NCI-H748 (cell line): ENCODE measurements at regions not wholly inside any gene's neighbourhood (a gene's known extent, or its start where the extent isn't known, plus 50 kb on each side); places are given as distances from the start of the nearest gene placed in this dataset.

Experiments used
- DNase-seq: peaks from one replicate; lab custom pipeline; 2025; ENCODE audit not compliant: unreplicated experiment; lab: John Stamatoyannopoulos, UW

DNA sequence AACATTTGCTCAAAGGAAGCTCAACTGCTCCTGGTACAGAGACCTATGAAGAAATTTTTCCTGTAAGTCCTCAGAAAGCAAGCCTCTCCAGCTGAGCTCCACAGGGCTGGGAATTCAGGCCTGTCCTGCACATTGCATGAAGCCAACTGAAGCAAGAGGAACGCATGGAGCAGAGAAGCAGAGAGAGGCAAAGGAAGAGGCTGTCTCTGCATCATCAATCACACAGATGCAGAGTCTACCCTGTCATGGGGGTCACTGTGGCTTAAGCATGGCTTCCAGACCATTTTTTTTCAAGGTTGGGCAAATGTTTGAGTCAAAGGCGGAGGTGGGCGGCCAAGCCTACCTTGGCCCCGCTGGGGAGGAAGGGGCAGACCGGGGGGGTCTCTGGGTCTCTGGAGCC, 110.3 kb upstream of the MSX1 start:
- DNase-seq, result no peak

DNA sequence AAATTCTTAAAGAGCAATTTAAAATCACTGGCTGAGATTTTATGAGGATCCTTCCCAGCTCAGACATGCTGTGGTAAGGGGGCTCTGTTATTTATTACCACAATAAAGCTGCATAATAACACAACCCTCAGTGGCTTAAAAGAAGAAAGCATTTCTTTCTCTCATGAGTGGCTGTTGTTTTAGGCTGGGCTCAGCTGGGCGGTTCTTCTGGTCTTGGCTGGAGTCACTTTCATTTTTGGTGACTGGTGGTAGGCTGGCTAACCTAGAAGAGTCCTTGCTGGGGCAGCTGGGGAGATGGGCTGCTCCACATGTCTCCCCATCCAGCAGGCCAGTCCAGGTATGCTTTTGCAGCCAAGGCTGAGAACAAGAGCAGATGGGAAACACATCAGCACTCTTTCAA, 113.0 kb upstream of the MSX1 start:
- DNase-seq, result no peak

DNA sequence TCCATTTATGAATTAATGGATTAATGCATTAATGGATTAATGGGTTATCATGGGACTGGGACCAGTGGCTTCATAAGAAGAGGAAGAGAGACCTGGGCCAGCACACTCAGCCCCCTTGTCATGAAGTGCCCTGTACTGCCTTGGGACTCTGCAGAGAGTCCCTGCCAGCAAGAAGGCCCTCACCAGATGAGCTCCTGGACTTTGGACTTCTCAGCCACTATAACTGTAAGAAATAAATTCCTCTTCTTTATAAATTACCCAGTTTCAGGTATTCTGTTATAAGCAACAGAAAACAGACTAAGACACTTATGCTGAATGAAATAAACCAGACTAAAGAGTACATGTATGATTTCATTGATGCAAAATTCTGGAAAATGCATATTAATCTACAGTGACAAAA, 119.4 kb upstream of the MSX1 start:
- no peak for DNase-seq

DNA sequence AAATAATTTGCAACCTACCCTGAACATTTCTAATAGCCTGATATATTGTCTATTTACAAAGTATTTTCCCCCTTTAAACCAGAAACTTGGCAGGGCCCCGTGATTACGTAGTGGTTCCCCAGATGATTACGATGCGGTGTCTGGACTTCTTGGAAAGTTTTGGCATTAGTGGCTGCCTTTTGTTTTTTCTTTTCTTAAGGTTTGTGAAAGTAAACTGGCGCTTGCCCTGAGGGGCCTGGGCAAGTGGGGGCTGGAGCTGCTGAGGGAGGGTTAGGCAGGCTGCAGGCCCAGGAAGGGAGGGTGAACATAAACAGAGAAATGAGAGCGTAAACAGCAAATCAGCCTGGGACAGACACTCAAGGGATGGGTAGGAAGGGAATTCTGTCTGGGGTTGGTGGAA, 123.6 kb upstream of the MSX1 start:
- no peak for DNase-seq

DNA sequence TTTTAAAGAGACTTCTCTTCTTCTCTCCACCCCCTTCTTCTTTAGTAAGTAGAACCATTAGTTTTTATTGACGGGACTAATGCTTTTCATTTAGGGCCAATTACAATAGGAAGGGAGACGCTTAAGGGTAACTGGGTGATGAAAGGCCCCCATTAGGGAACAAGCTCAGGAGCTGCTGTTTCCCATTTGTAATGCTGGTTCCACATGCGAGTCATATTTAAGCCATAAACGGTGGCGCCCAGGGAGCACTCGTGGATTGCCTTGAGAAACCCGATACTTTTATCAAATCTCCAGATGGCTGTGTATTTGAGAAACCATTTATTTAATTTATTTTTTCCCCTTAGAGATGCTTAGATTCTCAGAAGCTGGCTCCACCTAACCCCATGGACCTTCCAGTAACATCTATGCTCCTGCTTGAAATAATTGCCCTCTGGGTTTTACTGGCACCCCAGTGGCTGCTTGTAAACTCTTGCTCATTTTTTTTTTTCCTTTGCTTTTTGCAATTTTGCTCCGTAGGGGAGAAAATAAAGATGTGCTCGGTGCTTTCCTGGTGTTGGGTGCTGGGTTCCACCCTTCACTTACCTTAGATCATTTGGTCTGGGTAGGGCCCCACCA, 124.2 kb upstream of the MSX1 start:
- DNase-seq, result peak; percentile 0

DNA sequence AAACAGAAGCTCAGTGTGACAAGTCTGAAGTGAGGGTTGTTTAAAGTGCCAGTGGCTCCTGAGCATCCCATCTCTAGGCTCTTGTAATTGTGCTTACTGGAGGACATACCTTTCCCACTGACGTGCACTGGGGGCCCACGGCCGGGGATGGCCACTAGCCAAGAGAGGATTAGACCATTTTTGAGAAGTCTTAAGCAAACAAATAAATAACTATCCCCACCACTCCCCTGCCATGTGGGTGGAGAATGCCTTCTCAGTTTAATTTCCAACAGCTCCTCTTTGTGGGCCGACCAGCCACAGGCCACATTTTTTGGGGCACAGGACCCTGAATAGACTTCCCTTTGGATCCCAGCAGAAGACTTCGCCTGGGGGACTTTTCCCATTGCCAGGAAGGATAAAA, 125.0 kb upstream of the MSX1 start:
- DNase-seq, result no peak

DNA sequence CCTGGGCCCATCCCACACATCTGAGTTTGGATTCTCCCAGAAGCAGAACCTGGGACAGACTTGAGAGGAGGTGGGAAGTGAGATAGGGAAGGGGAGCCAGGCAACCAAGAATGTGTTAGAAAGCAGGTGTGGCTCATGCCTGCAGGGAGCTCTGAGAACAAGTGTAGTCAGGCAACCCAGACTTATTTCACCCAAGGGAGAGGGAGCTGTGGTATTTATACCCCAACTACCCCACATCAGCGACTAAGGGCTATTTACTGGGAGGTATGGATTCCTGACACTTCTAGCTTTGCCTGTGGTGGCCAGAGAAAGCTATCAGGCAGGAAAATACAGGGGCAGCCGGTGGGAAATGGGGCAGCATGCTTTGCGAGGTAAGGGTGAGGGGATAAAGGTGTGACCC, 125.8 kb upstream of the MSX1 start:
- no peak for DNase-seq

DNA sequence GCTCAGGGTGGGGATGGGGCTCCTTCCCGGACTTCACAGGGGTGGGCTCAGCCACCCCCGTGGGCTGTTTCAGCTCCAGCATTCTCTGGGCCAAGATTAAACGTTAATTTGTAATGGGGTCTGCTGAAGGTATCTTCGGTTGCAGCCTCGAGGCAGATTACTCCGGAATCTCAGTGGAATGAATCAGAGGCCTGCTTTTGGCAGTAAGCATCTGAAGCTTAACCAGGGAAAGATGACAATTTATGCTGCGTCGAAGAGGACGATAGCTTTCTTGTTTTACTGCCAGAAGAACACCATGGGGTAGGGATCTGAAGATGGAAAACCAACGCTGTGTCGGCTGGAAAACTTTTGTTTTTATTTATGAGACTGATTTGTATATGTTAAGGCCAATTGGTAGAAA, 129.2 kb upstream of the MSX1 start:
- DNase-seq, result no peak

DNA sequence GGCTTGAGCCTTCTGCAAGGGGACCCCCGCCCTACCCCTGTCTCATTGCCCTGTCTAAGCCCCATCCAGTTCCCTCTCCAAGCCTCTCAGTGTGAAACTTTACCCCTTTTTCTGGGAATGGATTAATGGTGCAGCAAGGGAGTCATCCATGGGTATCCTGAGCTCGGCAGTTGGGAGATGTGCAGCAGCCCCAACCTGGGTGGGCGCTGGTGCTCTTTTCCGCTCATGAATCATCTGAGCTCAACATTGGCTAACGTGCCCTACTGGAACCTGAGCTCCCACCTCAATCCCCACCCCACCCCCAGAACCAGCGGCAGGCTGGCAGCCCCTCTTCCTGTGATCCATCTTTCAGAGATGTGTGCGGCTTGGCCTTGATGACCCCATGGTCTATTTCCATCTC, 130.3 kb upstream of the MSX1 start:
- no peak for DNase-seq

DNA sequence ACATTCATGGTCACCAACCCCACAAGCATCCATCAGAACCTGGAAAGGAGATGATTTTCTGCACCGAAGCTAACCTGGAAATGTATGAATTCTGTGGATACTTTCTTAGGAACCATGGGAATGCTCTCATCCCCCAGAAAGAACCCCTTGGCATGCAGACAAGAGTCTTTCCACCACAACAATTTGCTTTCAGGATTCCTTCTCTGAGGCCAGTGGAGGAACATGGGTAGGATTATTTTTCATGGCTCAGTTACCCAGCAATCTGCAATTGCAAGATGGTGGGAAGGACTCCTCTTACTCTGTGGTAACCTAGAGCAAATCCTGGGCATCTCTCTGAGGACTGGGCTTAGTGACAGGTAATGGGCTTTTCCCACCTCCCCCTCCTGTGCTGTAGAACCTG, 131.9 kb upstream of the MSX1 start:
- no peak for DNase-seq

DNA sequence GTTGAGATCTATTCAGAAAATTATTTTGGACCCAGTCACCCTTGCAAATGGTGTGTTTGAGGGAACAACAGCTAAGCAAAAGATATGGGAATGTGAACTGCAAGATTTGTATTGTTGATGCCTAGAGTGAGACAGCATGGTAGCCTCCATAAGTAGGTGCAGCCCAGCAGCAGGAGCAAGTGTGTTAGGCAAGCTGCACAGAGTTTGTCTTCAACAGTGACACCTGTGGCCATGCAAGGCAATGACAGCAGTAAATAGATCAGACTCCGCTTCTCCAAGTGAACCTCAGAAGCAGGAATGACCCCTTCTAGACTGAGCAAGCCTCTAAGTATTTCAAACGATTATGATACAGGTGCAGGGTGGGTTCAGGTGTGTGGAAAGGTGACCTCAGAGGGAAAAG, 133.4 kb upstream of the MSX1 start:
- no peak for DNase-seq

DNA sequence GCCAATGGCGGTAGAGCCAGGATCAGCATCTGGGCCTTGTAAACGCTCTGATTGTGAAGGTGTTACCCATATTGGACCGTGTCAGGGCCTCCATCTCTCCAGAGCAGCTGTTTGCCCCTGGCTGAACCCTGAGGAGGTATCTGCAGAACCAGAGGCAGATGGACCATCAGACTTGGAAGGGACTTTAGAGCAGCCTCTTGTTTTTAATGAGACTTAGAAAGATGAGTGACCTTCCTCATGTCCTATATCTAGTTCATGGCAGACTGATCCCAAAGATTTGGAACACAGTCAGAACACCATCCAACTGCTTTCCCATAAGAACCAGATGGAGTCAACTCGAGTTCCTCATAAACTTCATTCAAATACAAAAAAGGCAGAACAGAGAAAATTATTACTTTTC, 135.1 kb upstream of the MSX1 start:
- DNase-seq, result no peak

DNA sequence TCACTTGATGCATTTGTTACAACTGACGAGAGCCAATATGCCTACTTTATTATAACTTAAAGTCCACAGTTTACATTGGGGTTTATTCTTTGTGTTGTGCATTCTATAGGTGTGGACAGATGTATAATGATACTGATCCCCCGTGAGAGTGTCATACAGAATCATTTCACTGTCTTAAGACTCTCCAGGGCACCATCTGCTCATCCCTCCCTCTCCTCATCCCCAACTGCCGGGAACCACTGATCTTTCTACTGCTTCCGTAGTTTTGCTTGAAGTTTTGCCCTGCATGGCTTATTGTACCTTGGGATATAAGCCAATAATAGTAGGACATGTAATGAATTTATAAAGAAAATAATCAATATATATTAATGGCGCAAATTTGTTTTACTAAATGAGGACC, 137.8 kb upstream of the MSX1 start:
- no peak for DNase-seq

DNA sequence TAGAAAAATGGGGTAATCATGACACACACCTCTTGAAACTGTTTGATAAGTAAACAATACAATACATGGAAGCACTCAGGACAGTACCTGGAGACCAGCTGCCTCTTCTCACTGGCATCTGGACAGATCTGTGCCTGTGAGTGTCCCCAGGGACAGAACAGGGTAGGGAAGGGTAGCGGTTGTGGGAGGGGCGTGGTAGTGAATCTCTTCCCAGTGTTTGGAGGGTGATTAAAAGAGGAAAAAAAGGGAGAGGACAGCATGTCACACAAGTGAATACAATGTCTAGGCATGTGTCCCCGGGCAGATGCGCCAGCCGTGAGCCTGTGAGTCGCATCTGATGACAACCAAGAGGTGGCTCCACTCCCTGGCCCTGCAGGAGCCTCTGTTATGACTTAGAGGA, 138.8 kb upstream of the MSX1 start:
- peak; percentile 81 for DNase-seq

DNA sequence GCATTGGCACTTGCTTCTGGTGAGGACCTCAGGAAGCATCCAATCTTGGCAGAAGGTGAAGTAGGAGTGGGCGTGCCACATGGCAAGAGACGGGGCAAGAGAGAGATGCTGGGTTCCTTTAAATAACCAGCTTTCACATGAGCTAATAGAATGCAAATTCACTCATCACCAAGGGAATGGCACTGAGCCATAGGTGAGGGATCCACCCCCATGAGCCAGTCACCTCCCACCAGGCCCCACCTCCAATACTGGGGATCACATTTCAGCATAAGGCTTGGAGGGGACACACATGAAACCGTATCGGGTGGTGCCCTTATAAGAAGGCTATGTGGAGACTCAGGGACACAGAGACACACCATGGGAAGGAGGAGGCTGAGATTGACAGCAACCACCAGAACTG, 140.0 kb upstream of the MSX1 start:
- DNase-seq, result no peak

DNA sequence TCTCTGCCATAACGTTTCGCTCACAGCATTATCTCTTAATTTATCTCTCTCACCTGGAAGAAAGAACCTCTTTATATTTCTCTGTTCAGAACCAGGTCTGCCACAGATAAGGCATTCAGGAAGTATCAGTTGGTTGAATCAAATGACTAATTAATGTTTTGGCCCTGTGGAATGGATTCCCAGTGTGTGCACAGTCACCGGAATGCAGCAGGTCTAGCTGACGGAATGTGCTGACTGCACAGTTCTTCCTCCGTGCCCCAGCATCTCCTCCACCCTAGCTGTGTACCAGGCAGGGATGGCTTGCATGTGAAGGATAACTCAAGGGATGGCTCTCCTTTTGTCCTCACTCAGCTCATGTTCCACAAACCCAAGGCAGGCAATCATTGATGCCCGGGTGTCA, 141.8 kb upstream of the MSX1 start:
- no peak for DNase-seq

DNA sequence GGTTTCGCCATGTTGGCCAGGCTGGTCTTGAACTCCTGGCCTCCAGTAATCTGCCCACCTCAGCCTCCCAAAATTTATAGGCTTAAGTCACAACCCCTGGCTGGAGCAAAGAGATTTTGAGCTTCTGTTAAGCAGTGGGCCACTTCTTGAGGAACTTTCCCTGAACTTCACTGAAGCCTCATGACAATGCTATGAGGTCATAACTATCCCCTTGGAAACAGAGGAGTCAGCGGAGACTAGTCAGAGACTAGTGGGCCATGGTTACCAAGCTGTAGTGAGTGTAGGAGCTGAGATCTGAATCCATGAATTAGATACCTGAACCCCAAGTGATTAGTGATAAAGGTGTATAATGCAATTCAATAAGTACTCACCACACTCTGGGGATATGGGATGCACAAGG, 145.1 kb upstream of the MSX1 start:
- no peak for DNase-seq

DNA sequence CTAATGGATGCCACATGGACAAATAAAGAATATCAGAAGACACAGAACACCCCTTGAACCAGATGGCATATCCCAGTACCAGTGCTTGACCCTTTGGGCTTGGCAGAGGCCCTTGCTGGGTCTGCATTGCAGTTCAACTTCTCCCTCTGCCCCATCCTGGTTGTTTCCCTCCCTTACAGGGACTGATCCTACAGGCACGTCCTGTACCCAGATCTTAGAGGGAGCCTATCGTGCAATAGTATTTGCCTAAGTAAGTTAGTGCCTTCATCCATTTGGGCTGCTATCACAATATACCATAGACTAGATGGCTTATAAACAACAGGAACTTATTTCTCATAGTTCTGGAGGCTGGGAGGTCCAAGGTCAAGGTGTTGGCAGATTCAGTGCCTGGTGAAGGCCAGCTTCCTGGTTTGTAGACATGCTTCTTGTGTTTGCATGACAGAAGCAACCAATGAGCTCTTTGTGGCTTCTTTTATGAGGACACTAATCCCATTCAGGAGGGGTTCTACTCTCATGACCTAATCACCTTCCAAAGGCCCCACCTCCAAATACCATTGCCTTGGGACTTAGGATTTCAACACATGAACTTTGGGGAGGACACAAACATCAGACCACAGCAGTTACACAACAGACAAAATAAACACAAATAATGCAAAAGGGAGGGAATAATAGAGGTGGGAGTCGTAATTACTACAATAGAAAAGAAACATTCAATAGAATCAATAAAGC, 146.5 kb upstream of the MSX1 start:
- no peak for DNase-seq

DNA sequence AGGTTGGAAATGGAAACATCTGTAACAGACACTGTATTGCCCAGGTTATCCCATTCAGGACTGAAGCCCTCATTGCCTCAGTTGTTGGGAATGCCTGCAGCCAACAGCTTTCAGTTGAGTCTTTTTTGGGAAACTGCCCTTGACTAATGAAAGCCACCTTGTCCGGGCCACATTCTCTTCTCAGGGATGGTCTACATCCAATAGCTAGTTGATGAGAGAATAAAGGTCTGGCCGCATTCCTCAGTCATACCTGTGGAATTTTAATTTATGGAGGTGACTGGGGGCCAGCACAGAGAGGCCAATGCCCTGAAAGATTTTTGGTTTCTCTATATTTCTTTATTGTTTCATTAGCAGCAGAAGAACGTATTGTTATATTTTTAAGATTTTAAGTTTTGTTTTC, 147.6 kb upstream of the MSX1 start:
- DNase-seq, result no peak

DNA sequence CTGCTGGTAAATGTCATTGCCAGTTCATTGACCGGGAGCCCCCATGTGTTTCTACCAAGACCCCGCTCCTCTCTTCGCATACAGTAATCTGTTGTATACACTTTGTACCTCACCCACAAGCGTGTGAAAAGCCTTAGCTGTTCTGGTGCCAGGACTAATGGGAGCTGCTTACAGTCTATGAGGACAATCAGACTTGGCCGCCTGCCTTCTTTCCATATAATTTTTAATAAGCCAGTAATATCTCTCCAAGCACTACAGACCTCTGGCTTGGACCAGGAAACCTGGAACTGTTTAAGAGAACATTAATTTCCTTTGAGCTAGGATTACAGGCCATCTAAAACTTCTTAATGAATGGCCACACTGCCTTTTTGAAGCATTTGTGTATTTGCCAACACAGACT, 149.7 kb upstream of the MSX1 start:
- DNase-seq, result no peak

DNA sequence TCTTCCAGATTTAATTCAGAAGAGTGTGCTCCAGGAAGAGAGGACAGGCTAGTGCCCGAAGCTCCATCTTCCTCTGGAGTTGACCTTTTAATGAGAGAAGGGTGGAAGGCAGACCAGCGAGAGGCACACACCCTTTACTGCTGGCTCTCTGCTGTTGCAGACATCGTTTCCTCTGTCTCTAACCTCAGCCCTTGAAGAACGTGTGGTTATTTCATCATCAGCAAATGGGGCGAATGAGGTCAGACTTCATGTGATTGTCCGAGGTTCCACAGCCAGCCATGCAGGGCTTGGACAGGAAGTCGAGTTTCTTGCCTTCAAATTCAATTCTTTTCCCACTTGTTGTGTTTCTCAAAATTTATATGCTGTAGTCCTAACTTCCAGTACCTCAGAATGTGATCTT, 155.2 kb upstream of the MSX1 start:
- no peak for DNase-seq

DNA sequence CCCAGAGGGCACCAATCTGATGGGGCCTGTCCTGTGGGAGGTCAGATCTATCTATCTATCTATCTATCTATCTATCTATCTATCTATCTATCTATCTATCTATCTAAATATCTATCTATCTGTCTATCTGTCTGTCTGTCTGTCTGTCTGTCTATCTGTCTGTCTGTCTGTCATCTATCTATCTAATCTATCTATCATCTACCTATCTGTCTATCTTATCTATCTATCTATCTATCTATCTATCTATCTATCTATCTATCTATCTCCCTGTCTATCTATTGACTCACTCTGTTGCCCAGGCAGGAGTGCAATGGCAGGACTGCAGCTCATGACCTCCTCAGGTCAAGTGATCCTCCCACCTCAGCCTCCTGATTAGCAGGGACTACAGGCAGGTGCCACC, 155.7 kb upstream of the STX18 start:
- DNase-seq, result no peak

DNA sequence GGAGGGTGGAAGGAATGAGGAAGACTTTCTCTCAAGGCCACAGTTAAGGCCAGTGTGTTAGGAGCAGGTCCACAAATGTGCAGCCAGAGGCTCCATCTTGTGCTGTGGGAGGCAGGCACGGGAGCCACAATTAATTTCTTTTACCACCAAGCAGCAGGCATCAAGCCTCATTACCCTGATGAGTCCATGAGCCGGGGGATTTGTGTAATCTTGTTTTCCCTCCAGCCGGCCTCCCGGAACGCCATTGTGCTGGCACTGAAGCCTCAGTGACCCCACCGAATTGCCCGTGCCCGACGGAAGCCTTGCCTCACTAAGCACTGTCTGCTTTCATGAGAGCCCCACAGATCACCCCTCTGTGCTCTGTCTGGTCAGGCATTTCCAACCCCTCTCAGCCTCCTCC, 154.7 kb upstream of the STX18 start:
- no peak for DNase-seq
